ENCODE measurements at regions not wholly inside any gene's neighbourhood (a gene's known extent, or its start where the extent isn't known, plus 50 kb on each side); places are given as distances from the start of the nearest gene placed in this dataset.
A peak's percentile ranks its signal among the peaks of the same experiment; 100 is the strongest.

GRCh38 chr13:73171926-73172325 is 113.1 kb downstream of the KLF5 start:
- intact Hi-C loops (cut with micrococcal nuclease), result no loop called here
- CTCF ChIA-PET, result interaction anchor here (0.6 to 1.4 kb wide), 2 partner anchors 90 to 112 kb away, joined by 3 to 5 read pairs; no protein-coding TSS in a partner anchor
- BruUV-seq (replicated peaks), result no TSS peak

GRCh38 chr13:73171271-73171682 is 112.5 kb downstream of the KLF5 start:
- no peak overlapping the region for H3K4me3 Mint-ChIP-seq (ENCODE audit: unreplicated experiment)
- H3K36me3 Mint-ChIP-seq (ENCODE audit: insufficient read depth, unreplicated experiment), result no peaks in the 10 kb centered on the region
- BruUV-seq (replicated peaks), result no TSS peak
- H3K4me1 Mint-ChIP-seq (ENCODE audit: insufficient read depth, unreplicated experiment), result peaks cover 42% of the 10 kb centered on the region
- intact Hi-C loops (cut with micrococcal nuclease), result no loop called here
- TF ChIP-seq CTCF (IDR thresholded peaks at IDR 0.05; ENCODE audit: unreplicated experiment), result no peak
- ChIA-PET POLR2A (interaction anchor here (0.7 to 0.9 kb wide), 2 partner anchors 18 to 378 kb away, joined by 3 read pairs; no protein-coding TSS in a partner anchor), CTCF (interaction anchor here (0.6 kb wide), 1 partner anchor 163 kb away, joined by 3 read pairs; no protein-coding TSS in a partner anchor)
- H3K27ac Mint-ChIP-seq (ENCODE audit: low read depth, unreplicated experiment), result no peak overlapping the region
- no peak for DNase-seq (ENCODE audit: unreplicated experiment)
- H3K9me3 Mint-ChIP-seq (ENCODE audit: unreplicated experiment), result peaks cover 4% of the 10 kb centered on the region
- H3K27me3 Mint-ChIP-seq (ENCODE audit: insufficient read depth, unreplicated experiment), result no peaks in the 10 kb centered on the region

More at GRCh38 chr13:73171926-73172325, 113.1 kb downstream of the KLF5 start:
- no peak for DNase-seq (ENCODE audit: unreplicated experiment)
- Mint-ChIP-seq H3K36me3 (ENCODE audit: insufficient read depth, unreplicated experiment) (no peaks in the 10 kb centered on the region), H3K27ac (ENCODE audit: low read depth, unreplicated experiment) (no peak overlapping the region), H3K4me1 (ENCODE audit: insufficient read depth, unreplicated experiment) (peaks cover 38% of the 10 kb centered on the region), H3K27me3 (ENCODE audit: insufficient read depth, unreplicated experiment) (no peaks in the 10 kb centered on the region), H3K4me3 (ENCODE audit: unreplicated experiment) (no peak overlapping the region), H3K9me3 (ENCODE audit: unreplicated experiment) (no peaks in the 10 kb centered on the region)
- POLR2A ChIA-PET, result interaction anchor here (0.7 to 0.8 kb wide), 3 partner anchors 17 to 250 kb away, joined by 3 to 4 read pairs (median 3); no protein-coding TSS in a partner anchor
- TF ChIP-seq CTCF (IDR thresholded peaks at IDR 0.05; ENCODE audit: unreplicated experiment), result no peak

GRCh38 chr13:73169971-73170370 is 111.2 kb downstream of the KLF5 start:
- Mint-ChIP-seq H3K4me1 (ENCODE audit: insufficient read depth, unreplicated experiment) (peaks cover 46% of the 10 kb centered on the region), H3K36me3 (ENCODE audit: insufficient read depth, unreplicated experiment) (no peaks in the 10 kb centered on the region), H3K27ac (ENCODE audit: low read depth, unreplicated experiment) (no peak overlapping the region), H3K27me3 (ENCODE audit: insufficient read depth, unreplicated experiment) (no peaks in the 10 kb centered on the region), H3K4me3 (ENCODE audit: unreplicated experiment) (no peak overlapping the region), H3K9me3 (ENCODE audit: unreplicated experiment) (peaks cover 9% of the 10 kb centered on the region)
- DNase-seq (ENCODE audit: unreplicated experiment), result no peak
- POLR2A ChIA-PET, result interaction anchor here (1.2 to 1.7 kb wide), 3 partner anchors 22 to 196 kb away, joined by 4 to 6 read pairs (median 5); no protein-coding TSS in a partner anchor
- TF ChIP-seq CTCF (IDR thresholded peaks at IDR 0.05; ENCODE audit: unreplicated experiment), result no peak
- no TSS peak for BruUV-seq (replicated peaks)
- CTCF ChIA-PET, result interaction anchor here (0.8 kb wide), 1 partner anchor 537 kb away, joined by 3 read pairs; no protein-coding TSS in a partner anchor
- intact Hi-C loops (cut with micrococcal nuclease), result no loop called here

- peak; percentile 18 for DNase-seq (ENCODE audit: unreplicated experiment)
- H3K36me3 Mint-ChIP-seq (ENCODE audit: insufficient read depth, unreplicated experiment), result no peaks in the 10 kb centered on the region
- H3K9me3 Mint-ChIP-seq (ENCODE audit: unreplicated experiment), result peaks cover 9% of the 10 kb centered on the region
- peaks cover 46% of the 10 kb centered on the region for H3K4me1 Mint-ChIP-seq (ENCODE audit: insufficient read depth, unreplicated experiment)
- BruUV-seq (replicated peaks), result no TSS peak
- POLR2A ChIA-PET, result interaction anchor here (0.6 to 3.4 kb wide), 13 partner anchors 9 to 534 kb away, joined by 3 to 12 read pairs (median 4); partner anchors contain the start of gene KLF5
- H3K27me3 Mint-ChIP-seq (ENCODE audit: insufficient read depth, unreplicated experiment), result no peaks in the 10 kb centered on the region
- H3K27ac Mint-ChIP-seq (ENCODE audit: low read depth, unreplicated experiment), result peak overlapping the region; percentile 64
- no peak for TF ChIP-seq CTCF (IDR thresholded peaks at IDR 0.05; ENCODE audit: unreplicated experiment)
- H3K4me3 Mint-ChIP-seq (ENCODE audit: unreplicated experiment), result no peak overlapping the region
- CTCF ChIA-PET, result interaction anchor here (0.8 kb wide), 1 partner anchor 538 kb away, joined by 3 read pairs; no protein-coding TSS in a partner anchor
- intact Hi-C loops (cut with micrococcal nuclease), result no loop called here
These were observed 110.2 kb downstream of the KLF5 start for GRCh38 chr13:73168953-73169401.
